Heart left ventricle (tissue), 13 donors: ENCODE measurements at regions not wholly inside any gene's neighbourhood (a gene's known extent, or its start where the extent isn't known, plus 50 kb on each side); places are given as distances from the start of the nearest gene placed in this dataset.

Source experiments
- POLR2A ChIP-seq, 2 donors: fragments of 450-650 bp; IDR thresholded peaks; one replicate each; pipeline ENCODE4 v1.6.1; 2017; ENCODE audit warnings: antibody characterized with exemption in 2 of 2, mild to moderate bottlenecking in 2 of 2, moderate library complexity in 2 of 2
- TF ChIP-seq, protein P1 (sequence below), 12 donors: fragments of 200-600 bp; sonication (generic) in 4 of 12; IDR thresholded peaks; one replicate each; pipeline versions ENCODE4 v1.5.0 to v1.8.0; 2018 to 2022; ENCODE audit warnings: antibody characterized with exemption in 12 of 12, mild to moderate bottlenecking in 5 of 12
- donor health status: ischemic (EF 13 %, LVEDD 7.1; RV severe dilation, severe dysfunction).
- donor health status: DM: no; HTN: yes; CAD: no.
- donor health status: DM: no; HTN: no; CAD: no.
- donor health status: ischemic (EF 25% LVEDD 6.9; RV normal size, moderate dysfunction).
- donor health status: ischemic (EF 25% LVEDD 5.7; RV mildly dilated, moderate dysfunction).
- donor health status: ischemic (EF 35%, LVEDD 5.7; RV mildly dilated, moderate dysfunction).
- donor health status: nonischemic (EF 11% LVEDD 7.7; RV severe dilation, severe dysfunction).
- donor health status: DM: yes; HTN: yes; CAD: no.
- donor health status: PGD.
- donor health status: ischemic (EF 29% LVEDD 5.4; RV normal size, mild dysfunction).
- donor health status: nonischemic (EF 23%, LVEDD 6.1; RV moderate dilation, normal function).

DNA sequence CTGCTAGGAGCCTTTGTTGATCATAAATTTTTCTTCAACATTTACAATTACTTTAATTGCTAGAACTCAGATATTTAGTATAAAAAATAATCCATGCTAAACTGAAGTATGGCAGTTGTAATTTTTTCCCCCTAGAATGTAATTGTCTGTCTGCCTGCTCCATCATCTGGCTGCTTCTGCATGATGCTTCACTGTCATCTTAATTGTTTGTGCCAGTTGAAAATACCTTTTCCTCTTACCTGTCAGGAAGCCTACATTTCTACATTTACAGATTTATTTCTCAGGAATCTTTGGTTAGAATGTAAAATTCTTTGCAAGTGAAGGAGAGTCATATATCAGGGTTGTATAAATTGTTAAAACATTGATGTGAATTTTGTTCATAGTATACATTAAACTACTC lies 348.6 kb downstream of the GRXCR1 start:
- no peak for TF ChIP-seq POLR2A (IDR thresholded peaks at IDR 0.05)
- TF ChIP-seq, protein P1, sequence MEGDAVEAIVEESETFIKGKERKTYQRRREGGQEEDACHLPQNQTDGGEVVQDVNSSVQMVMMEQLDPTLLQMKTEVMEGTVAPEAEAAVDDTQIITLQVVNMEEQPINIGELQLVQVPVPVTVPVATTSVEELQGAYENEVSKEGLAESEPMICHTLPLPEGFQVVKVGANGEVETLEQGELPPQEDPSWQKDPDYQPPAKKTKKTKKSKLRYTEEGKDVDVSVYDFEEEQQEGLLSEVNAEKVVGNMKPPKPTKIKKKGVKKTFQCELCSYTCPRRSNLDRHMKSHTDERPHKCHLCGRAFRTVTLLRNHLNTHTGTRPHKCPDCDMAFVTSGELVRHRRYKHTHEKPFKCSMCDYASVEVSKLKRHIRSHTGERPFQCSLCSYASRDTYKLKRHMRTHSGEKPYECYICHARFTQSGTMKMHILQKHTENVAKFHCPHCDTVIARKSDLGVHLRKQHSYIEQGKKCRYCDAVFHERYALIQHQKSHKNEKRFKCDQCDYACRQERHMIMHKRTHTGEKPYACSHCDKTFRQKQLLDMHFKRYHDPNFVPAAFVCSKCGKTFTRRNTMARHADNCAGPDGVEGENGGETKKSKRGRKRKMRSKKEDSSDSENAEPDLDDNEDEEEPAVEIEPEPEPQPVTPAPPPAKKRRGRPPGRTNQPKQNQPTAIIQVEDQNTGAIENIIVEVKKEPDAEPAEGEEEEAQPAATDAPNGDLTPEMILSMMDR (IDR thresholded peaks at IDR 0.05): no peak
